Activated CD8-positive, alpha-beta T cell treated with anti-CD3 and anti-CD28 coated beads for 36 hours (primary cell): ENCODE measurements at regions not wholly inside any gene's neighbourhood (a gene's known extent, or its start where the extent isn't known, plus 50 kb on each side); places are given as distances from the start of the nearest gene placed in this dataset.

Experiments used
- ATAC-seq: fragments of 200-7000 bp; cut with Tn5 transposase; one replicate; pipeline ENCODE4 v1.10.0; 2021; ENCODE audit warnings: mild to moderate bottlenecking, moderate library complexity
- CTCF ChIA-PET: fragments of 350-600 bp; sonication (Branson Sonifier 250); formaldehyde crosslinking; loops from one replicate; lab custom pipeline; 2021; ENCODE audit warnings: antibody characterized with exemption; lab: Charles Lee
- POLR2A ChIA-PET: fragments of 350-600 bp; sonication (Branson Sonifier 250); formaldehyde crosslinking; loops from one replicate; lab custom pipeline; 2021; ENCODE audit warnings: antibody characterized with exemption; lab: Charles Lee
- DNase-seq: peaks from one replicate; pipeline ENCODE4 v3.0.0-alpha.2; 2020
- H3K27ac Mint-ChIP-seq: one replicate; pipeline ENCODE4 v1.8.0; 2021; ENCODE audit warnings: mild to moderate bottlenecking, mixed read lengths
- H3K27me3 Mint-ChIP-seq: one replicate; pipeline ENCODE4 v1.8.0; 2021; ENCODE audit warnings: mixed read lengths
- H3K36me3 Mint-ChIP-seq: one replicate; pipeline ENCODE4 v1.8.0; 2021; ENCODE audit warnings: low read depth, mixed read lengths
- H3K4me1 Mint-ChIP-seq: one replicate; pipeline ENCODE4 v1.8.0; 2021; ENCODE audit warnings: low read depth, mixed read lengths
- H3K4me3 Mint-ChIP-seq: one replicate; pipeline ENCODE4 v1.8.0; 2021; ENCODE audit warnings: mild to moderate bottlenecking, moderate library complexity, mixed read lengths
- H3K9me3 Mint-ChIP-seq: one replicate; pipeline ENCODE4 v1.8.0; 2021; ENCODE audit warnings: mixed read lengths
- intact Hi-C: fragments of 100-400 bp; cut with micrococcal nuclease; formaldehyde crosslinking; loops from one replicate; pipeline ENCODE4 v1.10.0; 2022
- TF ChIP-seq, protein P1 (sequence below): fragments of 200-600 bp; IDR thresholded peaks from one replicate; pipeline ENCODE4 v1.8.0; 2022; ENCODE audit warnings: antibody characterized with exemption, mild to moderate bottlenecking

DNA sequence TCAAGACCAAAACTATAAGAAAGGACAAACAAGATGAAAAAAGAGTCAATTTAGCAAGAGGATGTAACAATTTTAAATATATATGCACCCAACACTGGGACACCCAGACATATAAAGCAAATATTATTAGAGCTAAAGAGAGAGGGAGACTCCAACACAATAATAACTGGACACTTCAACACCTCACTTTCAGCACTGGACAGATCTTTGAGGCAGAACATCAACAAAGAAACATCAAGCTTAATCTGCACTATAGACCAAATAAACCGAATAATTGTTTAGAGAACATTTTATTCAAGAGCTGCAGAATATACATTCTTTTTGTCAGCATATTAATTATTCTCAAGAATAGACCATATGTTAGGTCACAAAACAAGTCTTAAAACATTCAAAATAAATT is 109.7 kb upstream of the TET2 start:
- H3K36me3 Mint-ChIP-seq: no peaks in the 10 kb centered on the region
- intact Hi-C loops: no loop called here
- H3K27me3 Mint-ChIP-seq: peaks cover 2% of the 10 kb centered on the region
- no peaks in the 10 kb centered on the region for H3K4me1 Mint-ChIP-seq
- ATAC-seq (no peak), DNase-seq (no peak)
- no peaks in the 10 kb centered on the region for H3K9me3 Mint-ChIP-seq
- CTCF ChIA-PET: no interaction called here
- TF ChIP-seq, protein P1, sequence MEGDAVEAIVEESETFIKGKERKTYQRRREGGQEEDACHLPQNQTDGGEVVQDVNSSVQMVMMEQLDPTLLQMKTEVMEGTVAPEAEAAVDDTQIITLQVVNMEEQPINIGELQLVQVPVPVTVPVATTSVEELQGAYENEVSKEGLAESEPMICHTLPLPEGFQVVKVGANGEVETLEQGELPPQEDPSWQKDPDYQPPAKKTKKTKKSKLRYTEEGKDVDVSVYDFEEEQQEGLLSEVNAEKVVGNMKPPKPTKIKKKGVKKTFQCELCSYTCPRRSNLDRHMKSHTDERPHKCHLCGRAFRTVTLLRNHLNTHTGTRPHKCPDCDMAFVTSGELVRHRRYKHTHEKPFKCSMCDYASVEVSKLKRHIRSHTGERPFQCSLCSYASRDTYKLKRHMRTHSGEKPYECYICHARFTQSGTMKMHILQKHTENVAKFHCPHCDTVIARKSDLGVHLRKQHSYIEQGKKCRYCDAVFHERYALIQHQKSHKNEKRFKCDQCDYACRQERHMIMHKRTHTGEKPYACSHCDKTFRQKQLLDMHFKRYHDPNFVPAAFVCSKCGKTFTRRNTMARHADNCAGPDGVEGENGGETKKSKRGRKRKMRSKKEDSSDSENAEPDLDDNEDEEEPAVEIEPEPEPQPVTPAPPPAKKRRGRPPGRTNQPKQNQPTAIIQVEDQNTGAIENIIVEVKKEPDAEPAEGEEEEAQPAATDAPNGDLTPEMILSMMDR: no peak
- POLR2A ChIA-PET: no interaction called here
- no peak overlapping the region for H3K4me3 Mint-ChIP-seq
- H3K27ac Mint-ChIP-seq: no peak overlapping the region

DNA sequence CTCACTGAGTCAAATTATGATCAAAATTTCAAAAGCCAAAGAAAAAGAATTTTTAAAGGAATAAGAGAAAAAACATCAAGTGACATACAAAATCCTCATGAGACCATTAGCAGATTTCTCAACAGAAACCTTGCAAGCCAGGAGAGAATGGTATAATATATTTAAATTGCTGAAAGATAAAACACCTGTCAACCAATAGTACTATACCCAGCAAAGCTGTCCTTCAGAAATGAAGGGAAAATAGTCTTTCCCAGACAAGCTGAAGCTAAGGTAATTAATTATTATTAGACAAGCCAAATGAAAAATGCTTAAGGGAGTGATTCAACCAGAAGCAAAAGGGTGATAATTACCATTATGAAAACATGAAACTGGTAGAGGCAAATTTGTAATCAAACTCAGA is 104.2 kb upstream of the TET2 start:
- H3K9me3 Mint-ChIP-seq: peaks cover 8% of the 10 kb centered on the region
- H3K36me3 Mint-ChIP-seq: no peaks in the 10 kb centered on the region

DNA sequence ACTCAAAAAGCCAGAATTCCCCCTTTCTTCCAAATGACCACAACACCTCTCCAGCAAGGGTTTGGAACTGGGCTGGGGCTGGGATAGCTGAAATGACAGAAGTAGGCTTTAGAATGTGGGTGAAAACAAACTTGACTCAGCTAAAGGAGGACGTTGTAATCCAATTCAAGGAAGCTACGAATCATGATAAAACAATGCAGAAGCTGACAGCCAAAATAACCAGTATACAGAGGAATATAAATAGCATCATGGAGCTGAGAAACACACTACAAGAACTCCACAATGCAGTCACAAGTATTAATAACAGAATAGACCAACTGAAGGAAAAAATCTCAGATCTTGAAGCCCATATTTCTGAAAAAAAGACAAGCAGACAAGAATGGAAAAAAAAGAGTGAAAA is 95.8 kb upstream of the TET2 start:
- Mint-ChIP-seq H3K27me3 (peaks cover 1% of the 10 kb centered on the region), H3K4me3 (no peak overlapping the region), H3K36me3 (peaks cover 6% of the 10 kb centered on the region), H3K9me3 (peaks cover 11% of the 10 kb centered on the region), H3K27ac (no peak overlapping the region), H3K4me1 (no peaks in the 10 kb centered on the region)
- no peak for DNase-seq
- CTCF ChIA-PET: no interaction called here
- ATAC-seq: no peak
- TF ChIP-seq, protein P1: no peak
- intact Hi-C loops: no loop called here
- POLR2A ChIA-PET: no interaction called here

More for the DNA sequence above, 104.2 kb upstream of the TET2 start:
- DNase-seq (no peak), ATAC-seq (no peak)
- Mint-ChIP-seq H3K4me1 (no peaks in the 10 kb centered on the region), H3K27ac (no peak overlapping the region), H3K4me3 (no peak overlapping the region), H3K27me3 (no peaks in the 10 kb centered on the region)
- TF ChIP-seq, protein P1: no peak
- intact Hi-C loops: no loop called here
- ChIA-PET CTCF (no interaction called here), POLR2A (no interaction called here)

DNA sequence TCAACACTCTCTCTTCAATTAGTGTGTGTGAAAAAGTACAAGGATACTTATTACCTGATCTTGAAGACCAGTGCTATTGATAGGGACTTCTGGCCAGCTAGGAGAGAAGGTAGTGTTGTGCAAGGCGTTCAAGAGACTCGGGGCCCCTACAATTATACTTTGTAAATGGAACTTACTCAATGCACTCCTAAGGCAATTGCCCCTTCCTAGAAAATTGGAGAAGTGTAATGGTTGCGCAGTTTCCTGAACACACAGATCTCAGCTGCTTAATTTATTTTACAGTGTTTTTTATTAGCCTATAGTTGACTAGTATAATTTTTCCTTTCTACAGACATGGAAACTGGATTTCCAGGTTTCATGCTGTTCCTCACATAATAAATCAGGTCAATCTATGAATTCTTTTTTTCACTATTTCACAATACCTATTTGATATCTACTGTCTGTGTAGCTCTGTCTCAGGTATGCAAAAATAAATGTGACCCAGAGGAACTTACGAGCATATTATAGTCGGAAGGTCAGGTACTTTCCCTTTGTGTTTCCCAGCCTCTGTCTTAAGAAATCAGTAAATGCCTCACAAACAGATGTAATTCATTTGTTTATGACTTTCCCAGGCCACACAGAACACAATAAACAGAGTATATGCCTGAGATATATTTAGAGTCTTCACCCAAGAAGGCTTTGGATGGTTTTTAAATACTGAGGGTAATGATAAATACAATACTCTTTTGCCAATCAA is 89.1 kb upstream of the TET2 start:
- CTCF ChIA-PET: interaction anchor here (0.7 kb wide), 2 partner anchors 11 to 84 kb away, joined by 3 read pairs; no protein-coding TSS in a partner anchor
- H3K27ac Mint-ChIP-seq: no peak overlapping the region
- intact Hi-C loops: no loop called here

More for the DNA sequence above, 89.1 kb upstream of the TET2 start:
- H3K36me3 Mint-ChIP-seq: peaks cover 2% of the 10 kb centered on the region
- H3K4me3 Mint-ChIP-seq: no peak overlapping the region
- no peak for DNase-seq
- H3K9me3 Mint-ChIP-seq: peaks cover 4% of the 10 kb centered on the region
- ATAC-seq: no peak
- H3K27me3 Mint-ChIP-seq: no peaks in the 10 kb centered on the region
- POLR2A ChIA-PET: no interaction called here
- peaks cover 43% of the 10 kb centered on the region for H3K4me1 Mint-ChIP-seq
- TF ChIP-seq, protein P1: no peak
